ENCODE measurements at regions not wholly inside any gene's neighbourhood (a gene's known extent, or its start where the extent isn't known, plus 50 kb on each side); places are given as distances from the start of the nearest gene placed in this dataset.

DNA sequence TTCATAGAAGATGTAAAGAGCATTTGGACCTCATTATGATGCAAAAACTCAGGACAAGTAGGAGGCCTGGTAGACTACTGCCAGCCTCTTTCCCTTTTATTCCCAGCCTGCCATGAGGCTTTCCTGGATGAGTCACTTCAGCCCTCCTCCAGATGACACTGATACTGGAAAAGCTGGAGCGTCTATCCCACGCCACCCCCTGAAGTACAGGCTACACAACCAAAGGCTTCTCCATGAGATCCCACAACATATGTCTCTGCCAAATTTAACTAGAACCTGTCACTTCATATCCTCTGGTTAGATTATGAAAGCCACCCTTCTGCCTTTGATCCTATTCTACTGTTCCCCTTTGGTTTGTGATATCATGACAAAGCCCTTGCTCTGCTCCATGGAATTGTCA, 56.1 kb upstream of the CPNE4 start:
- TF ChIP-seq RCOR1 (IDR thresholded peaks at IDR 0.05; ENCODE audit: low read length) (no peak), EP300 (IDR thresholded peaks at IDR 0.05; ENCODE audit: borderline replicate concordance in 1 of 2, low read depth in 1 of 2, low read length in 1 of 2) (no peak), FOXM1 (IDR thresholded peaks at IDR 0.05; ENCODE audit: low read depth) (no peak), SMC3 (IDR thresholded peaks at IDR 0.05; ENCODE audit: low read depth, low read length) (no peak), RXRA (IDR thresholded peaks at IDR 0.05; ENCODE audit: borderline replicate concordance, low read depth) (no peak), FOSL2 (IDR thresholded peaks at IDR 0.05; ENCODE audit: borderline replicate concordance, low read depth) (no peak)
- TF ChIP-seq, protein P1, sequence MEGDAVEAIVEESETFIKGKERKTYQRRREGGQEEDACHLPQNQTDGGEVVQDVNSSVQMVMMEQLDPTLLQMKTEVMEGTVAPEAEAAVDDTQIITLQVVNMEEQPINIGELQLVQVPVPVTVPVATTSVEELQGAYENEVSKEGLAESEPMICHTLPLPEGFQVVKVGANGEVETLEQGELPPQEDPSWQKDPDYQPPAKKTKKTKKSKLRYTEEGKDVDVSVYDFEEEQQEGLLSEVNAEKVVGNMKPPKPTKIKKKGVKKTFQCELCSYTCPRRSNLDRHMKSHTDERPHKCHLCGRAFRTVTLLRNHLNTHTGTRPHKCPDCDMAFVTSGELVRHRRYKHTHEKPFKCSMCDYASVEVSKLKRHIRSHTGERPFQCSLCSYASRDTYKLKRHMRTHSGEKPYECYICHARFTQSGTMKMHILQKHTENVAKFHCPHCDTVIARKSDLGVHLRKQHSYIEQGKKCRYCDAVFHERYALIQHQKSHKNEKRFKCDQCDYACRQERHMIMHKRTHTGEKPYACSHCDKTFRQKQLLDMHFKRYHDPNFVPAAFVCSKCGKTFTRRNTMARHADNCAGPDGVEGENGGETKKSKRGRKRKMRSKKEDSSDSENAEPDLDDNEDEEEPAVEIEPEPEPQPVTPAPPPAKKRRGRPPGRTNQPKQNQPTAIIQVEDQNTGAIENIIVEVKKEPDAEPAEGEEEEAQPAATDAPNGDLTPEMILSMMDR (IDR thresholded peaks at IDR 0.05): no peak
- TF ChIP-seq, protein P2, sequence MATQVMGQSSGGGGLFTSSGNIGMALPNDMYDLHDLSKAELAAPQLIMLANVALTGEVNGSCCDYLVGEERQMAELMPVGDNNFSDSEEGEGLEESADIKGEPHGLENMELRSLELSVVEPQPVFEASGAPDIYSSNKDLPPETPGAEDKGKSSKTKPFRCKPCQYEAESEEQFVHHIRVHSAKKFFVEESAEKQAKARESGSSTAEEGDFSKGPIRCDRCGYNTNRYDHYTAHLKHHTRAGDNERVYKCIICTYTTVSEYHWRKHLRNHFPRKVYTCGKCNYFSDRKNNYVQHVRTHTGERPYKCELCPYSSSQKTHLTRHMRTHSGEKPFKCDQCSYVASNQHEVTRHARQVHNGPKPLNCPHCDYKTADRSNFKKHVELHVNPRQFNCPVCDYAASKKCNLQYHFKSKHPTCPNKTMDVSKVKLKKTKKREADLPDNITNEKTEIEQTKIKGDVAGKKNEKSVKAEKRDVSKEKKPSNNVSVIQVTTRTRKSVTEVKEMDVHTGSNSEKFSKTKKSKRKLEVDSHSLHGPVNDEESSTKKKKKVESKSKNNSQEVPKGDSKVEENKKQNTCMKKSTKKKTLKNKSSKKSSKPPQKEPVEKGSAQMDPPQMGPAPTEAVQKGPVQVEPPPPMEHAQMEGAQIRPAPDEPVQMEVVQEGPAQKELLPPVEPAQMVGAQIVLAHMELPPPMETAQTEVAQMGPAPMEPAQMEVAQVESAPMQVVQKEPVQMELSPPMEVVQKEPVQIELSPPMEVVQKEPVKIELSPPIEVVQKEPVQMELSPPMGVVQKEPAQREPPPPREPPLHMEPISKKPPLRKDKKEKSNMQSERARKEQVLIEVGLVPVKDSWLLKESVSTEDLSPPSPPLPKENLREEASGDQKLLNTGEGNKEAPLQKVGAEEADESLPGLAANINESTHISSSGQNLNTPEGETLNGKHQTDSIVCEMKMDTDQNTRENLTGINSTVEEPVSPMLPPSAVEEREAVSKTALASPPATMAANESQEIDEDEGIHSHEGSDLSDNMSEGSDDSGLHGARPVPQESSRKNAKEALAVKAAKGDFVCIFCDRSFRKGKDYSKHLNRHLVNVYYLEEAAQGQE (IDR thresholded peaks at IDR 0.05; ENCODE audit: low read depth, low read length): no peak
